ENCODE measurements at regions not wholly inside any gene's neighbourhood (a gene's known extent, or its start where the extent isn't known, plus 50 kb on each side); places are given as distances from the start of the nearest gene placed in this dataset.
"Not testable (repeated sequence)": the region's sequence is repeated elsewhere in the genome, so short reads cannot be mapped to it uniquely, and the experiment has no call there.

- Histone ChIP-seq H3K4me1 (peaks cover 0 to 16% (median 14%) of the 10 kb centered on the region in 10 experiments; a peak in 16 of 20 replicates), H3K27me3 (no peaks in the 10 kb centered on the region), H3K4me3 (no peak overlapping the region), H4K20me1 (no peaks in the 10 kb centered on the region), H3K9ac (no peak overlapping the region), H3K9me3 (replicated peaks in 1 of 11) (peaks cover 10 to 25% (median 17%) of the 10 kb centered on the region in 11 experiments), H3K4me2 (no peak overlapping the region), H3K36me3 (peaks cover 0 to 4% (median 0%) of the 10 kb centered on the region in 11 experiments; a peak in 1 of 22 replicates), H3K27ac (no peak overlapping the region)
- TF ChIP-seq Cebpa-rat (IDR thresholded peaks at IDR 0.05): no peak
Observed at GRCh38 chr10:42883993-42884983, 101.7 kb downstream of the BMS1 start.

DNA sequence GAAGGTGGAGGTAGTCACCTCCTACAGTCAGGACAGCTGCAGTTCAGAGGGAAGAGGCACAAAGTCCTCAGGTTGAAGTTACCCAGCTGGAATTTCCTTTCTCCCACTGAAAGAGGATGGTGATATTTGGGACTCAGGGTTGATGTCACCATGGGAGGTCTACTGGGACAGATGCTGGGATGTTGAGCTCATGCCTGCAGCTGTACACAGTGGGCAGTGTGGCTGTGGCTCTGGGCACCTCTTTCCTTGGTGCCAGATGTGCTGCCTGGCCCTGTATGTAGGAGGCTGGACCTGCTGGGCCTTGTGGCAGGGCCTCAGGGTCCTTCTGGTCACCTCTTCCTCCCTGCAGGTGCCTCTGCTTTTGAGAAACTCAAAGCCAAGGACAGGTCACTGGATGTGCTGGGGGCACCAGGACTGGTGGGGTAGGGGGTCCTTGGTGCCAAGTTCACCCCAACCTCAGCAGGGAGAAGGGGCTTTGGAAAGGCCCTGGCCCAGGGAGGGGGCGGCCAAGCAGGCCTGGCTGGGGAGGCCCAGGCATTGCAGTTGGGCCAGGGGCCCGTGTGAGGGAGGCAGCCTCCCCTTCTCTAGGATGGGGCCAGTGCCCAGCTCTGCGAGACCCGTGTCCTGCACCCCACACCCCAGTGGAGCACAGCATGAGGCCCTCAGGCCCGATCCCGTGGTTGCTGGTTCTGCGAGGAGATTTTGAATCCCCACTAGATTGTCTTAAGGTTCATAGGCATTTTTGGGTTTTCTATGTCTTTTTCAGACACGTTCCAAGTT is 103.1 kb downstream of the BMS1 start:
- H3K27me3 ChIP-seq: no peaks in the 10 kb centered on the region
- no peak for TF ChIP-seq Cebpa-rat (IDR thresholded peaks at IDR 0.05)

GRCh38 chr10:42887734-42888503 is 105.3 kb downstream of the BMS1 start:
- TF ChIP-seq Cebpa-rat (IDR thresholded peaks at IDR 0.05): no peak
- Histone ChIP-seq H3K27ac (no peak overlapping the region), H4K20me1 (no peaks in the 10 kb centered on the region), H3K4me3 (no peak overlapping the region), H3K9ac (no peak overlapping the region), H3K4me2 (no peak overlapping the region), H3K4me1 (peaks cover 0 to 14% (median 11%) of the 10 kb centered on the region in 10 experiments; a peak in 16 of 20 replicates), H3K27me3 (no peaks in the 10 kb centered on the region), H3K36me3 (no peaks in the 10 kb centered on the region), H3K9me3 (replicated peaks in 1 of 11) (peaks cover 0 to 5% (median 3%) of the 10 kb centered on the region in 11 experiments; a peak in 16 of 22 replicates)

More for the DNA sequence above, 103.1 kb downstream of the BMS1 start:
- Histone ChIP-seq H3K4me1 (peaks cover 0 to 6% (median 3%) of the 10 kb centered on the region in 10 experiments; a peak in 10 of 20 replicates), H3K9me3 (replicated peaks in 1 of 11) (peaks cover 10 to 22% (median 17%) of the 10 kb centered on the region in 11 experiments), H3K36me3 (peaks cover 0 to 4% (median 0%) of the 10 kb centered on the region in 11 experiments; a peak in 1 of 22 replicates), H3K27ac (no peak overlapping the region), H3K4me3 (no peak overlapping the region), H3K4me2 (no peak overlapping the region), H4K20me1 (no peaks in the 10 kb centered on the region), H3K9ac (no peak overlapping the region)

DNA sequence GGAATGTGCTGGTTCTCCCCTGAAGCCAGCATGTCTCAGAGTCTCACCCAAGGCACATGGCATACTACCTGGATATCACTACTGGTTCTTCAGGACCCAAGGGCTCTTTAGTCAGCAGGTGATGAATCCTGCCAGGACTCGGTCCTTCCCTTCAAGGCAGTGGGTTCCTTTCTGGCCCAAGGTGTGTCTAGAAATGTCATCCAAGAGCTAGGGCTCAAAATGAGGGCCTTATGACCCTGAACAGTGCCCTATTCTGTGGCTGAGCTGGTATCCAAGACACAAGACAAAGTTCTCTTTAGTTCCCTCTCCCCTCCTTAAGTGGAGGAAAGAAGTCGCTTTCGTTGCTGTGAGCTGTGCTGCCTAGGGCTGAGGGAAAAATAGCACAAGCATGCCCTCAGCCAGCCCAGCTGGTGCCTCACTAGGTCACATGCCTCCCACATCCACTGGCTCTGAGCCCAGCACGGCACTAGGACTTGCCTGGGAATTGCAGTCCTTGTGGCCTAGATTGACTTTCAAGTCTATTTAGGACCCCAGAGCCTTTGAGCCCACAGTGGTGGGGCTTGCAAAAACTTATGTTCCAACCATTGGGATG is 106.0 kb downstream of the BMS1 start:
- H3K4me3 ChIP-seq: no peak overlapping the region
- no peak for TF ChIP-seq Cebpa-rat (IDR thresholded peaks at IDR 0.05)

DNA sequence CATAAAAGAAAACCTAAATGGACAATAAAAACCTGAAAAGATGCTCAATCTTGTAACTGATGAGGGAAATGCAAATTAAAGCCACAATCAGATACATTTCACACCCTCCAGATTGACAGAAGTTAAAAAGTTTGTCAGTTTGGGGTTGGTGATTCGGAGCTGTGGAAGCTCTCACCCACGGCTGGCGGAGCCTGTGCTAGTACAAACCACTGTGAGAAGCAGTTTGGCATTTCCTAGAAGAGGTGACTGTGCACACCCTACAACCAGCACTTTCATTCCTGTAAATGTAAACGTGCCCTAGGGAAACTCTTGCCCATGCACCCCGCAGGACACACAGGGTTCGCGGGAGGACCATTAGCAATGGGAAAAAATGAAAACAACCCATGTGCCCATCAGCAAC is 114.1 kb downstream of the BMS1 start:
- Histone ChIP-seq H3K27ac (no peak overlapping the region), H4K20me1 (no peaks in the 10 kb centered on the region), H3K4me3 (no peak overlapping the region), H3K9me3 (replicated peaks in 1 of 11) (peaks cover 57 to 69% (median 61%) of the 10 kb centered on the region in 11 experiments), H3K9ac (no peak overlapping the region), H3K4me1 (peaks cover 0 to 8% (median 0%) of the 10 kb centered on the region in 10 experiments; a peak in 5 of 20 replicates), H3K27me3 (no peaks in the 10 kb centered on the region), H3K4me2 (no peak overlapping the region), H3K36me3 (no peaks in the 10 kb centered on the region; a peak in 1 of 22 replicates)
- TF ChIP-seq Cebpa-rat (IDR thresholded peaks at IDR 0.05): no peak

More for the DNA sequence above, 106.0 kb downstream of the BMS1 start:
- Histone ChIP-seq H3K9me3 (replicated peaks in 1 of 11) (no peaks in the 10 kb centered on the region), H3K27me3 (no peaks in the 10 kb centered on the region), H3K4me2 (no peak overlapping the region), H3K27ac (no peak overlapping the region), H3K36me3 (no peaks in the 10 kb centered on the region), H3K9ac (no peak overlapping the region), H4K20me1 (no peaks in the 10 kb centered on the region), H3K4me1 (peaks cover 0 to 14% (median 11%) of the 10 kb centered on the region in 10 experiments; a peak in 16 of 20 replicates)

GRCh38 chr10:42898037-42898960 is 115.7 kb downstream of the BMS1 start:
- Histone ChIP-seq H4K20me1 (no peaks in the 10 kb centered on the region), H3K27ac (no peak overlapping the region), H3K36me3 (no peaks in the 10 kb centered on the region; a peak in 1 of 22 replicates), H3K9ac (no peak overlapping the region), H3K9me3 (replicated peaks in 1 of 11) (peaks cover 65 to 81% (median 75%) of the 10 kb centered on the region in 11 experiments), H3K4me2 (no peak overlapping the region), H3K27me3 (no peaks in the 10 kb centered on the region), H3K4me1 (peaks cover 0 to 8% (median 0%) of the 10 kb centered on the region in 10 experiments; a peak in 5 of 20 replicates), H3K4me3 (no peak overlapping the region)
- TF ChIP-seq Cebpa-rat (IDR thresholded peaks at IDR 0.05): no peak

DNA sequence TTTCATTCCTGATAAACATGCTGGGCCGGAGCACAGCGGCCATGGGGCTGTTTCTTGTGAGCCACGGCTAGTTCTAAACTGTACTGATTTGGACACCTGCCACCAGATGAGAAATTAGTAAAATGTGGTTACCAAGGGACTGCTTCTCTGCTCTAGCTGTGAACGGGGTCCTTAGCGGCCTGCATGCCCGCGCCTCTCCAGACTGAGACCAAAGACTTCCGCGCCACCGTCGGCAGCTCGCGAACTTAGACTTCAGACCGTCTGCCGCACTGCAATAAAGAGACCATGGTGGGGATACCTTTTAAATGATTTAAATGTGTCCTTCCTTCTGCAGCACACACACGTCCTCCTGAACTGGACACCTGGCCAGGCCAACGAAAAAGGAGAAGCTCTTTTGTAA is 116.4 kb downstream of the BMS1 start:
- Histone ChIP-seq H3K4me2 (no peak overlapping the region), H3K4me1 (peaks cover 0 to 8% (median 0%) of the 10 kb centered on the region in 10 experiments; a peak in 5 of 20 replicates), H3K36me3 (no peaks in the 10 kb centered on the region; a peak in 1 of 22 replicates), H3K4me3 (no peak overlapping the region), H4K20me1 (no peaks in the 10 kb centered on the region), H3K9ac (no peak overlapping the region), H3K9me3 (replicated peaks in 1 of 11) (peaks cover 65 to 89% (median 79%) of the 10 kb centered on the region in 11 experiments), H3K27ac (no peak overlapping the region), H3K27me3 (no peaks in the 10 kb centered on the region)
- no peak for TF ChIP-seq Cebpa-rat (IDR thresholded peaks at IDR 0.05)

DNA sequence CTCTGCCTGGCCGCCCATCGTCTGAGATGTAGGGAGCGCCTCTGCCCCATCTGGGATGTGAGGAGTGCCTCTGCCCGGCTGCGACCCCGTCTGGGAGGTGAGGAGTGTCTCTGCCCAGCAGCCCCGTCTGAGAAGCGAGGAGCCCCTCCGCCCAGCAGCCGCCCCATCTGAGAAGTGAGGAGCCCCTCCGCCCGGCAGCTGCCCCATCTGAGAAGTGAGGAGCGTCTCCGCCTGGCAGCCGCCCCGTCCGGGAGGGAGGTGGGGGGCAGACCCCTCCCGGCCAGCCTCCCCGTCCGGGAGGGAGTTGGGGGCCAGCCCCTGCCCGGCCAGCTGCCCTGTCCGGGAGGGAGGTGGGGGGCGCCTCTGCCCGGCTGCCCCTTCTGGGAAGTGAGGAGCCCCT is 117.8 kb downstream of the BMS1 start:
- H3K9ac ChIP-seq, H3K4me1 ChIP-seq: not testable (repeated sequence)

More for the DNA sequence above, 117.8 kb downstream of the BMS1 start:
- H4K20me1 ChIP-seq, H3K27me3 ChIP-seq, H3K36me3 ChIP-seq, H3K4me3 ChIP-seq, H3K27ac ChIP-seq, H3K4me2 ChIP-seq: not testable (repeated sequence)
- peaks cover 65 to 88% (median 76%) of the 10 kb centered on the region in 11 experiments for H3K9me3 ChIP-seq (replicated peaks in 1 of 11)

Measured in BLaER1 treated with 17β-estradiol and CSF1 and Interleukin-3, amounts not matched to agents 10 nM and 100 nM (cell line).